Brain microvascular endothelial cell (primary cell): ENCODE measurements at regions not wholly inside any gene's neighbourhood (a gene's known extent, or its start where the extent isn't known, plus 50 kb on each side); places are given as distances from the start of the nearest gene placed in this dataset.

Experiments used
- DNase-seq: peaks from one replicate; pipeline ENCODE4 v3.0.0-alpha.2; 2020
- H3K27ac ChIP-seq: fragments of 250-450 bp; sonication (Bioruptor Pico); 2 replicates; pipeline ENCODE4 v1.5.1; 2020; ENCODE audit warnings: mild to moderate bottlenecking, moderate library complexity
- H3K27me3 ChIP-seq: fragments of 250-450 bp; sonication (Bioruptor Pico); replicated peaks from 2 replicates; pipeline ENCODE4 v1.5.1; 2020; ENCODE audit warnings: mild to moderate bottlenecking
- H3K36me3 ChIP-seq: fragments of 250-450 bp; sonication (Bioruptor Pico); replicated peaks from 2 replicates; pipeline ENCODE4 v1.5.1; 2020; ENCODE audit warnings: mild to moderate bottlenecking
- H3K4me3 ChIP-seq: 2 replicates; pipeline ENCODE4 v1.5.1; 2011; ENCODE audit warnings: low read depth, mild to moderate bottlenecking, control low read depth, low read length, moderate library complexity
- in situ Hi-C: cut with HindIII; loops from 2 replicates; pipeline ENCODE4 v1.10.0; 2017; ENCODE audit warnings: low sequenced_read_pairs, low pct_ligation_motif_present
- TF ChIP-seq, protein P1 (sequence below): IDR thresholded peaks from 2 replicates; pipeline ENCODE4 v1.5.1; 2011; ENCODE audit warnings: low read depth, mild to moderate bottlenecking, moderate library complexity, low read length, control low read depth, inconsistent platforms; ENCODE audit errors: missing control alignments

DNA sequence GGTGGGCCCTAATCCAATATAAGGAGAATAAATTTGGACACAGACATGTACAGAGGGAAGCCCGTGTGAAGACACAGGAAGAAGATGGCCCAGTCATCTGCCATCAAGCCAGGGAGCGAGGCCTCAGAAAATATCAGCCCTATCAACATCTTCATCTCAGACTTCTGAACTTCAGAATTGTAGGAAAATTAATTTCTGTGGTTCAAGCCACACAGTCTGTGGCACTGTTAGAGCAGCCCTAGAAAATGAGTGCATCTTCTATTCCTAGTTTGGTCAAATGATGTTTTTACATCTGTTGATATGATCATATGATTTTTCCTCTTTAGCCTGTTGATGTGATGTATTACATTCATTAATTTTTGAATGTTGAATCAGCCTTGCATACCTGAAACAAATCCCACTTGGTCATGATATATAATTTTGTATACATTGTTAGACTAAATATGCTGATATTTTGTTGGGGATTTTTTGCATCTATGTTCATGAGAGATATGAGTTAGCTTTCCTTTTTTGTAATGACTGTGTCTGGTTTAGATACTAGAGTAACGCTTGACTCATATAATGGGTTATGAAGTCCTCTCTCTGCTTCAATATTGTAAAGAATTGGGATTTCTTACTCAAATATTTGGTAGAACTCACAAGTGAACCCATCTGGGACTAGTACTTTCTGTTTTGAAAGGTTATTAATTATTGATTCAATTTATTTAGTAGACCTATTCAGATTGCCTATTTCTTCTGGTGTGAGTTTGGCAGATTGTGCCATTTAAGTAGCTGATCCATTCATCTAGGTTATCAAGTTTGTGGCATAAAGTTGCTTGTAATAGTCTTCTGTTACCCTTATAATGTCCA lies 451.4 kb downstream of the EIPR1 start:
- TF ChIP-seq, protein P1, sequence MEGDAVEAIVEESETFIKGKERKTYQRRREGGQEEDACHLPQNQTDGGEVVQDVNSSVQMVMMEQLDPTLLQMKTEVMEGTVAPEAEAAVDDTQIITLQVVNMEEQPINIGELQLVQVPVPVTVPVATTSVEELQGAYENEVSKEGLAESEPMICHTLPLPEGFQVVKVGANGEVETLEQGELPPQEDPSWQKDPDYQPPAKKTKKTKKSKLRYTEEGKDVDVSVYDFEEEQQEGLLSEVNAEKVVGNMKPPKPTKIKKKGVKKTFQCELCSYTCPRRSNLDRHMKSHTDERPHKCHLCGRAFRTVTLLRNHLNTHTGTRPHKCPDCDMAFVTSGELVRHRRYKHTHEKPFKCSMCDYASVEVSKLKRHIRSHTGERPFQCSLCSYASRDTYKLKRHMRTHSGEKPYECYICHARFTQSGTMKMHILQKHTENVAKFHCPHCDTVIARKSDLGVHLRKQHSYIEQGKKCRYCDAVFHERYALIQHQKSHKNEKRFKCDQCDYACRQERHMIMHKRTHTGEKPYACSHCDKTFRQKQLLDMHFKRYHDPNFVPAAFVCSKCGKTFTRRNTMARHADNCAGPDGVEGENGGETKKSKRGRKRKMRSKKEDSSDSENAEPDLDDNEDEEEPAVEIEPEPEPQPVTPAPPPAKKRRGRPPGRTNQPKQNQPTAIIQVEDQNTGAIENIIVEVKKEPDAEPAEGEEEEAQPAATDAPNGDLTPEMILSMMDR: no peak
- H3K27ac ChIP-seq: no peak overlapping the region
- no peaks in the 10 kb centered on the region for H3K27me3 ChIP-seq

GRCh38 chr2:2922156-2922555 lies 455.5 kb downstream of the EIPR1 start:
- no peak overlapping the region for H3K27ac ChIP-seq
- TF ChIP-seq, protein P1: no peak
- in situ Hi-C loops: no loop called here
- DNase-seq: no peak
- H3K36me3 ChIP-seq: no peaks in the 10 kb centered on the region
- no peaks in the 10 kb centered on the region for H3K27me3 ChIP-seq
- H3K4me3 ChIP-seq: no peak overlapping the region

More for the DNA sequence above, 451.4 kb downstream of the EIPR1 start:
- DNase-seq: no peak
- no peak overlapping the region for H3K4me3 ChIP-seq
- in situ Hi-C loops: no loop called here
- no peaks in the 10 kb centered on the region for H3K36me3 ChIP-seq

DNA sequence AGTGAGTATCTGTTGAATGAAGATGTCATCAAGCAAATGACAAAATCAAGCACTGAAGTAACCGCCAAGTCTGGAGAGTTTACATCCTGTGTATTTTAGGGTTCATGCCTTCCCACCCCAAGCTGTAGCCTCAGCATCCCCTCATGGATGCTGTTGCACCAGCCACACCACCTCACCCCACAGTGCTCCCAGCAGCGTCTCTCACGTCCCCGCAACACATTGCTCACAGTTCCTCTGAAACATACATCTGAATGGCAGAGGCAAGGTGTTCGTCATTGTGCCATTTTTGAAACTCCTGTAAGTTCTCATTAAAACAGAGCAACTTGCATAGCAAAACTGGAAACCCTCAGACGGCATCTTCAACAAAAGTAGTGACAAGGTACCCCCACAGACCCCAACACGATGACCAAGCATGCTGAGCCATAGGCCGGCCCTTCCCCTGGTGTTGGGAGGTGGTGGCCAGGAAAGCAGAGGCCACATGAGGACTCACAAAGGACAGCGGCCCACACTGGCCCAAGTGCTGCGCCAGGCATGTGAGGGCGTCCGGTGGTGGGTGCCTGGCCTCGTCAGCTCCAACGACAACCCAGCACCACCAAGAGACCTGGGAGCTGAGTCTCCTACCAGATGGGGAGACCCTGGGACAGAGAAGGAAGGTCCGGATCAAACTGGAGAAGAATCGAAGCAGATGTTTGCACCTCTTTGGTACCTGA lies 456.5 kb downstream of the EIPR1 start:
- Histone ChIP-seq H3K36me3 (no peaks in the 10 kb centered on the region), H3K4me3 (no peak overlapping the region), H3K27ac (no peak overlapping the region), H3K27me3 (no peaks in the 10 kb centered on the region)
- no peak for DNase-seq
- TF ChIP-seq, protein P1: no peak
- in situ Hi-C loops: no loop called here

DNA sequence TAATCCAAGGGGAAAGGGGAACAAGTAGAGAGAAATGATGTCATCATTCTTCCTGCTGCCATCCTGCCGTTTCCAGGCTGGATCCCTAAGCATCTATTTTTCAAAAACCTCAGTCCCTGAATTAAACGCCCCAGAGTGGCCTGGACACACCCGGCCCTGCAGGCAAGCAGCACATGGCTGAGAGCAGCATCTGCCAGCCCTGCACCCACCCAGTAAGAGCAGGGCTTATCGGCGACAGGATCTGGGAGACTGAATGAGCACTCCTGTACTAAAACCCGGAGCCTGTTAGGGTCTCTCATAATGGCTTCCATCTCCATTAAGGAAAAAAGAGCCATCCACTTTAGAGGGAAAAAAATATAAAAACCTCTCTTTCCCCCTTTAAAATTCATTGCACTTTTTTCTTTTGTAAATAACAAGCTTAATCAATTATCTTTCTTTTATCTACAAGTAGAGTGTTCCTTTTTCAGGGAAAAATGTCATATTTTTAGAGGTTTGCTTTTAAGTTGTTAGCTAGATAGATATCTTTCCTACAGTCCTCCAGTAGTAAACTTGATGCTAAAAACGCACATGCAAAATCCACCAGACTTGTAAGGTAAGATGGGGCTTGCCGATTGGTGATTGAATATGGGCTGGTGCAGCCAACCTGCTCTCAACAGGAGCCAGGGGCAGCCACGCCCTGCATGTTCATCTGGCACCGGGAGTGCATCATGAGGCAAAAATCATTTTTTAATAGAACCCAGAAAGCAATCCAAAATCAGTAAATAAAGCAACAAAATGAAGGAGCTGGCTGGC lies 457.8 kb downstream of the EIPR1 start:
- TF ChIP-seq, protein P1: no peak
- in situ Hi-C loops: no loop called here
- no peak for DNase-seq
- no peak overlapping the region for H3K4me3 ChIP-seq
- no peaks in the 10 kb centered on the region for H3K27me3 ChIP-seq
- no peak overlapping the region for H3K27ac ChIP-seq
- H3K36me3 ChIP-seq: no peaks in the 10 kb centered on the region

GRCh38 chr2:2919026-2919425 lies 458.6 kb downstream of the EIPR1 start:
- Histone ChIP-seq H3K27me3 (no peaks in the 10 kb centered on the region), H3K4me3 (no peak overlapping the region), H3K27ac (no peak overlapping the region), H3K36me3 (no peaks in the 10 kb centered on the region)
- TF ChIP-seq, protein P1: no peak
- in situ Hi-C loops: no loop called here
- DNase-seq: no peak
